Osteoblast (primary cell): ENCODE measurements at regions not wholly inside any gene's neighbourhood (a gene's known extent, or its start where the extent isn't known, plus 50 kb on each side); places are given as distances from the start of the nearest gene placed in this dataset.

Experiments
- DNase-seq: peaks from one replicate; pipeline ENCODE4 v3.0.0; 2011; ENCODE audit warnings: low spot score, mixed read lengths; ENCODE audit not compliant: insufficient read length; ENCODE audit errors: missing footprints
- H2AFZ ChIP-seq: 2 replicates; pipeline ENCODE4 v1.6.0; 2011; ENCODE audit warnings: mild to moderate bottlenecking, low read length
- H3K27ac ChIP-seq: 2 replicates; pipeline ENCODE4 v1.5.1; 2011; ENCODE audit warnings: mild to moderate bottlenecking, low read depth, low read length, moderate library complexity
- H3K27me3 ChIP-seq: 2 replicates; pipeline ENCODE4 v1.6.0; 2012; ENCODE audit warnings: mild to moderate bottlenecking, control low read depth, inconsistent platforms, low read length, moderate library complexity; ENCODE audit not compliant: insufficient read depth
- H3K36me3 ChIP-seq: 2 replicates; pipeline ENCODE4 v1.5.1; 2011; ENCODE audit warnings: mild to moderate bottlenecking, low read length, control low read depth, moderate library complexity; ENCODE audit not compliant: insufficient read depth
- H3K4me1 ChIP-seq: 2 replicates; pipeline ENCODE4 v1.5.1; 2011; ENCODE audit warnings: mild to moderate bottlenecking, low read length, control low read depth, moderate library complexity; ENCODE audit not compliant: insufficient read depth
- H3K4me2 ChIP-seq: 2 replicates; pipeline ENCODE4 v1.6.0; 2011; ENCODE audit warnings: mild to moderate bottlenecking, low read length; ENCODE audit not compliant: insufficient read depth
- H3K4me3 ChIP-seq: fragments of 200-600 bp; sonication (generic); 3 replicates; pipeline ENCODE4 v1.5.1; 2012; ENCODE audit warnings: mild to moderate bottlenecking, low read length, inconsistent platforms; ENCODE audit not compliant: insufficient read depth
- H3K79me2 ChIP-seq: 2 replicates; pipeline ENCODE4 v1.6.0; 2012; ENCODE audit warnings: mild to moderate bottlenecking, low read length, control low read depth, inconsistent platforms; ENCODE audit not compliant: insufficient read depth
- H3K9me3 ChIP-seq: 2 replicates; pipeline ENCODE4 v1.5.1; 2011; ENCODE audit warnings: low read depth, low read length, control low read depth
- H4K20me1 ChIP-seq: 2 replicates; pipeline ENCODE4 v1.6.0; 2012; ENCODE audit warnings: mild to moderate bottlenecking, low read length, control low read depth; ENCODE audit not compliant: insufficient read depth
- CTCF ChIP-seq: IDR thresholded peaks from 2 replicates; pipeline ENCODE4 v1.5.1; 2011; ENCODE audit warnings: mild to moderate bottlenecking, low read depth, low read length, moderate library complexity; ENCODE audit errors: extremely low read depth

DNA sequence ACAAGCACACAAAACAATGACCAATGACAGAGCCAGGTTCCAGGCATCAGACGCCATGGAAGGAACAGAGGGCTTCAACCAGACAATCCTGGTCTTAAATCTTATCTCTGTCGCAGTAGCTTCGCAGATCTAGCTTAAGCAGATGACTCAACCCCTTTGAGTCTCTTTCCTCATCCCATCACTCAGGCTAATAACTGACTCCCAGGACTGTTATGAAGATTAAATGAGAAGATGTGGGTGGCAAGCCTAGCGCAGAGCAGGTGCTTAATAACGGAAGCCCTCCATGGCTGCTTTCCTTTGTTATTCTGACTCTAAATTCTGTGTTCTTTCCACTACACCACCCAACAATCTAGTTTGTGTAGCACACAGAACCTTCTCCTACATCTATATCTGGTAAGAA lies 110.9 kb downstream of the SLC24A2 start:
- no peaks in the 10 kb centered on the region for H3K9me3 ChIP-seq
- TF ChIP-seq CTCF: no peak
- H3K4me3 ChIP-seq: no peak overlapping the region
- no peaks in the 10 kb centered on the region for H3K27me3 ChIP-seq
- no peak overlapping the region for H2AFZ ChIP-seq
- DNase-seq: no peak
- no peaks in the 10 kb centered on the region for H3K79me2 ChIP-seq
- H4K20me1 ChIP-seq: no peaks in the 10 kb centered on the region
- no peaks in the 10 kb centered on the region for H3K36me3 ChIP-seq
- H3K4me1 ChIP-seq: no peaks in the 10 kb centered on the region
- no peak overlapping the region for H3K4me2 ChIP-seq
- H3K27ac ChIP-seq: no peak overlapping the region

GRCh38 chr9:19675492-19675891 lies 113.3 kb downstream of the SLC24A2 start:
- H3K79me2 ChIP-seq: no peaks in the 10 kb centered on the region
- no peak for TF ChIP-seq CTCF
- H2AFZ ChIP-seq: no peak overlapping the region
- H3K9me3 ChIP-seq: no peaks in the 10 kb centered on the region
- no peak overlapping the region for H3K4me3 ChIP-seq
- H3K27ac ChIP-seq: no peak overlapping the region
- no peaks in the 10 kb centered on the region for H4K20me1 ChIP-seq
- H3K36me3 ChIP-seq: no peaks in the 10 kb centered on the region
- H3K4me1 ChIP-seq: no peaks in the 10 kb centered on the region
- no peaks in the 10 kb centered on the region for H3K27me3 ChIP-seq
- H3K4me2 ChIP-seq: no peak overlapping the region
- no peak for DNase-seq

DNA sequence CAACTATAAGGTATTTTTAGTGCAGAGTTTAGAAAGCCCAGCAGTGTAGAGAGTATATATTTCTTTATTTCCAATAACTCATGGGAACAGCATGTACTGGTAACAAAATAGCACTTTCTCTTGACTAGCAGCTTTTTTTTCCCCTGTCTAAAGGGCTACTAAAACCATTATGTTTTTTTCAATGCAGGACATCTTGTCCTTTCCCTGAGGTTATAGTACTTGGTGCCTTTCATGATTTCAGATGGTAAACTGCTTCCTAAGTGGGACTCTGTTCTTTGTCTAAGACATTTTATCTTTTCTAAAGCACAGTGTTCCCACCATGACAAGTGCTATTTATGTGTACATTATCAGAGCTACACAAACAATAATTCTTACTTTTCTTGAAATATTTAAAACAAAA lies 122.3 kb downstream of the SLC24A2 start:
- no peak overlapping the region for H3K4me3 ChIP-seq
- no peaks in the 10 kb centered on the region for H3K9me3 ChIP-seq
- no peak overlapping the region for H3K27ac ChIP-seq
- H3K79me2 ChIP-seq: no peaks in the 10 kb centered on the region
- H2AFZ ChIP-seq: no peak overlapping the region
- no peaks in the 10 kb centered on the region for H3K4me1 ChIP-seq
- no peaks in the 10 kb centered on the region for H4K20me1 ChIP-seq
- no peaks in the 10 kb centered on the region for H3K27me3 ChIP-seq
- H3K36me3 ChIP-seq: no peaks in the 10 kb centered on the region
- TF ChIP-seq CTCF: no peak
- no peak for DNase-seq
- H3K4me2 ChIP-seq: no peak overlapping the region

- Histone ChIP-seq H2AFZ (no peak overlapping the region), H3K36me3 (no peaks in the 10 kb centered on the region), H3K4me2 (no peak overlapping the region), H3K4me1 (no peaks in the 10 kb centered on the region), H3K9me3 (no peaks in the 10 kb centered on the region), H4K20me1 (no peaks in the 10 kb centered on the region), H3K4me3 (no peak overlapping the region), H3K27me3 (no peaks in the 10 kb centered on the region), H3K79me2 (no peaks in the 10 kb centered on the region), H3K27ac (no peak overlapping the region)
- no peak for TF ChIP-seq CTCF
- no peak for DNase-seq
Measured at GRCh38 chr9:19665146-19665863, 123.5 kb downstream of the SLC24A2 start.
